GM12891 (cell line): ENCODE measurements at regions not wholly inside any gene's neighbourhood (a gene's known extent, or its start where the extent isn't known, plus 50 kb on each side); places are given as distances from the start of the nearest gene placed in this dataset.

Experiments
- DNase-seq: peaks from one replicate; pipeline ENCODE4 v3.0.0; 2011; ENCODE audit warnings: low spot score; ENCODE audit not compliant: insufficient read length
- FAIRE-seq: peaks from 2 replicates; lab custom pipeline; 2011; peaks lifted over from hg19 to GRCh38; lab: Jason Lieb, UNC
- PAX5 ChIP-seq: IDR thresholded peaks from 2 replicates; pipeline ENCODE4 v1.6.1; 2011; ENCODE audit warnings: low read length, moderate library complexity, mild to moderate bottlenecking; ENCODE audit not compliant: insufficient read depth, severe bottlenecking
- POLR2A ChIP-seq: IDR thresholded peaks from 2 replicates; pipeline ENCODE4 v1.6.1; 2011; ENCODE audit warnings: low read depth, low read length, control low read depth
- POLR2AphosphoS5 ChIP-seq: IDR thresholded peaks from 2 replicates; pipeline ENCODE4 v1.6.1; 2011; ENCODE audit warnings: low read depth, low read length, control low read depth
- POU2F2 ChIP-seq: IDR thresholded peaks from 2 replicates; pipeline ENCODE4 v1.6.1; 2011; ENCODE audit warnings: low read depth, mild to moderate bottlenecking, control low read depth, low read length, moderate library complexity
- SPI1 ChIP-seq: IDR thresholded peaks from 2 replicates; pipeline ENCODE4 v1.6.1; 2011; ENCODE audit warnings: low read depth, low read length, control low read depth
- TAF1 ChIP-seq: IDR thresholded peaks from 2 replicates; pipeline ENCODE4 v1.6.1; 2011; ENCODE audit warnings: low read depth, low read length, control low read depth

DNA sequence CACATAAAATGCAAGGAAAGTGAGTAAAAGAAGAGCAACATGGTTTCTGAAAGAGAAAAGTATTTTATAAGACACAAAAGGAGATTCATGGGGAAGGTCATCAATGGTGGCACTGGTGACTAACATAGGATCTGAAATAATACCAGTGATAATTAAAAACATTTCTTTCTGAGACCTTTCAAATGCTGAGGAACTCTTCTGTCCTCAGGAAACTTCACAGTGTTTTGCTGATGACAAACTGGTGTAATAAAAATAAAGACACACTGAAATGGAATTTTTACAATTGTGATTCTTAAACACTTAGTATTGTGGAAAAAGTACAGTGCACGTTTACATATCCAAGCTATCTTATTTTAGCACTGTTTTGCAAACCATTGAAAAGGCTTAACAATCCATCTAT is 80.4 kb upstream of the ZBTB20 start:
- FAIRE-seq, result no peak
- no peak for TF ChIP-seq POU2F2
- no peak for TF ChIP-seq TAF1
- no peak for TF ChIP-seq SPI1
- no peak for TF ChIP-seq POLR2A
- no peak for TF ChIP-seq POLR2AphosphoS5
- no peak for TF ChIP-seq PAX5
- DNase-seq, result no peak

DNA sequence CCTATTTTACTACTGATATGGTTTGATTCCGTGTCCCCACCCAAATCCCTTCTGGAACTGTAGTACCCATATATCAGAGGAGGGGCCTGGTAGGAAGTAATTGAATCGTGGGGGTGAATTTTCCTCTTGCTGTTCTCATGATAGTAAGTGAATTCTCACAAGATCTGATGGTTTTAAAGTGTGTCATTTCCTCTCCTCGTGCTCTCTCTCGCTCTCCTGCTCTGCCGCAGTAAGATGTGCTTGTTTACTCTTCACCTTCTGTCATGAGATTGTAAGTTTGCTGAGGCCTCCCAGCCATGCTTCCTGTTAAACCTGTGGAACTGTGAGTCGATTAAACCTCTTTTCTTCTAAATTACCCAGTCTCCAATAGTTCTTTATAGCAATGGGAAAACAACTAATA is 81.2 kb upstream of the ZBTB20 start:
- DNase-seq (no peak), FAIRE-seq (no peak)
- TF ChIP-seq POLR2AphosphoS5 (no peak), POU2F2 (no peak), POLR2A (no peak), PAX5 (no peak), SPI1 (no peak), TAF1 (no peak)

- DNase-seq (no peak), FAIRE-seq (no peak)
- TF ChIP-seq POU2F2, result no peak
- TF ChIP-seq POLR2AphosphoS5, result no peak
- no peak for TF ChIP-seq PAX5
- TF ChIP-seq POLR2A, result no peak
- no peak for TF ChIP-seq SPI1
- TF ChIP-seq TAF1, result no peak
Observed at GRCh38 chr3:115232167-115232566, 85.1 kb upstream of the ZBTB20 start.

- TF ChIP-seq POLR2AphosphoS5, result no peak
- TF ChIP-seq POU2F2, result no peak
- no peak for TF ChIP-seq PAX5
- TF ChIP-seq POLR2A, result no peak
- no peak for TF ChIP-seq TAF1
- no peak for TF ChIP-seq SPI1
- FAIRE-seq, result no peak
Observed at GRCh38 chr3:115233021-115233420, 85.9 kb upstream of the ZBTB20 start.

DNA sequence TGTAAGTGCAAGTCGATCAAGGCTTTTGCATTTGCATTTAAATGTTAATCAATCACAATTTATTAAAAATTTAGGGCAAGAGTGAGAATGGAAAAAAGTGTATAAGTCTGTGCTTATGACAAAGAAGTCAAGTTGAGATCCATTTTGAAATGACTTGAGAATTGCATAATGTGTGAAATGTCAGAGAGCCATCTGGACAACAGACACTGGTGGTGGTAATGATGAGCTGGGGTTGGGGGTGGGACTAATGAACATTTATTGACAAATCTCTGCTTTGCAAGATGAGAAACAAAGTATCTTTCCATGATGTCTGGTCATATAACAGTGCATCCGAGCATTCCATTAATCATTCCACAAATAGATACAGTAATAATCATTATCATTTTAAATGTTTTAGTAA is 89.4 kb upstream of the ZBTB20 start:
- no peak for DNase-seq
- no peak for FAIRE-seq
- TF ChIP-seq POLR2AphosphoS5, result no peak
- no peak for TF ChIP-seq POU2F2
- no peak for TF ChIP-seq SPI1
- no peak for TF ChIP-seq POLR2A
- no peak for TF ChIP-seq TAF1
- no peak for TF ChIP-seq PAX5

More at GRCh38 chr3:115233021-115233420, 85.9 kb upstream of the ZBTB20 start:
- DNase-seq, result no peak

GRCh38 chr3:115239717-115240116 is 92.6 kb upstream of the ZBTB20 start:
- no peak for DNase-seq
- FAIRE-seq, result no peak
- TF ChIP-seq PAX5, result no peak
- TF ChIP-seq SPI1, result no peak
- TF ChIP-seq TAF1, result no peak
- TF ChIP-seq POLR2AphosphoS5, result no peak
- TF ChIP-seq POLR2A, result no peak
- no peak for TF ChIP-seq POU2F2

- no peak for DNase-seq
- TF ChIP-seq TAF1 (no peak), SPI1 (no peak), PAX5 (no peak), POLR2A (no peak), POU2F2 (no peak), POLR2AphosphoS5 (no peak)
- FAIRE-seq, result no peak
Observed at GRCh38 chr3:115244350-115244749, 97.3 kb upstream of the ZBTB20 start.

DNA sequence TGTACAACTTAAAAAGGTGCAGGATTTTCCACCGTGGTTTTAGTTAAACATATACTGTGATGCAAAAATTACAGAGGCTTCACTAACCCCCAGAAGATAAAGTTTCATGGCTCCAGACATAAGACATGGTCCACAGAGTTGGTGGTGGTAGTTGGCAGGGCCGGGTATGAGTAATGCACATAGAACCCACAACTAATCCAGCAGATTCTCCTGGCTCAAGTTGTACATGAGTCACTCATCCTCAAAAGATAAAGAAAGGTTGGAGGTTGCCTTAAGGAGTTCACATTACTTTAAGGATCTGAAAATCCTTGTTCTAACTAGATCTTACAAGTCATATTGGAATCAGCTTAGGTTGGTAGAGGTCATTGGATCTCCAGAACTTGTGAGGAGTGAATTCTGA is 98.3 kb upstream of the ZBTB20 start:
- no peak for TF ChIP-seq POU2F2
- no peak for TF ChIP-seq PAX5
- no peak for TF ChIP-seq SPI1
- no peak for TF ChIP-seq POLR2A
- TF ChIP-seq TAF1, result no peak
- no peak for TF ChIP-seq POLR2AphosphoS5
- FAIRE-seq, result no peak
- DNase-seq, result no peak

GRCh38 chr3:115245899-115246298 is 98.8 kb upstream of the ZBTB20 start:
- TF ChIP-seq POLR2AphosphoS5 (no peak), POU2F2 (no peak), PAX5 (no peak), POLR2A (no peak), SPI1 (no peak), TAF1 (no peak)

DNA sequence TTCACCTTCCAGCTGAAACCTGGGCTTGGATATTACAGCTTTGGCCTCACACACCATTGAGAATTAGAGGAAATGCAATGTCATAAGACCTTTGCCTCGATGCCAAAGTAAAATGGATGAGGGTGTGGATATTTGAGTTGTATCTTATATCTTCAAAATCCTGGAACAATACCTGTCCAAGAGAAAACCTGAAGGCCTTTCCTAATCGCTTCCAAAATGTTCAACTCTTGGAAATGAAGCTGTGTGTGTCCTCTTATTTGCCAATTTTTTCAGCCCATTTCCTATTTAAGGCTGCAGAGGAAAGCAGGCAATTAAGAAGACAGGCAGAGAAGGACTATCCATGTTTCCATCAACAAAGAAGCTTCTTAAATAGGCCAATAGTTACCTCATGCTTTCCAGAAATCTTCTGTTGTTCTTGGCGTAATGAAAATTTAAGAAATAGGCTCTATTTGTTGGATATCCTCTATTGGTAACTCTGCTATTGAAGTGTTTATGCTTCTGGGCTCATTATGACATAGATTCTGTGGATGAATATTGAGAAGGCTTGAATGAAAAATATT is 99.5 kb upstream of the ZBTB20 start:
- DNase-seq (no peak), FAIRE-seq (no peak)
- TF ChIP-seq POLR2A (no peak), TAF1 (no peak), PAX5 (no peak), POU2F2 (no peak), POLR2AphosphoS5 (no peak), SPI1 (no peak)

More at GRCh38 chr3:115245899-115246298, 98.8 kb upstream of the ZBTB20 start:
- FAIRE-seq (no peak), DNase-seq (no peak)
